MCF 10A (cell line): ENCODE measurements at regions not wholly inside any gene's neighbourhood (a gene's known extent, or its start where the extent isn't known, plus 50 kb on each side); places are given as distances from the start of the nearest gene placed in this dataset.

Source experiments
- BruUV-seq: library from RNA; stranded (reverse); fragments of 400-500 nt; replicated peaks from 2 replicates; lab custom pipeline; 2021; lab: Mats Ljungman, UMichigan
- CTCF ChIA-PET: fragments of 300-600 bp; sonication (Branson Sonifier 250); formaldehyde crosslinking; extraction: SDS; loops from one replicate; lab custom pipeline; 2021; ENCODE audit warnings: antibody characterized with exemption, inconsistent platforms; lab: Yijun Ruan, JAX
- POLR2A ChIA-PET: fragments of 300-600, 350-650 bp; sonication (Branson Sonifier 250); formaldehyde crosslinking; extraction: SDS; loops from one replicate; lab custom pipeline; 2020; ENCODE audit warnings: antibody characterized with exemption, inconsistent platforms; lab: Yijun Ruan, JAX
- DNase-seq: peaks from one replicate; pipeline ENCODE4 v3.0.0-alpha.2; 2018; ENCODE audit not compliant: unreplicated experiment
- H3K27ac Mint-ChIP-seq: one replicate; pipeline ENCODE4 v1.8.0; 2022; ENCODE audit warnings: mild to moderate bottlenecking, low read depth, mixed read lengths; ENCODE audit not compliant: unreplicated experiment
- H3K27me3 Mint-ChIP-seq: one replicate; pipeline ENCODE4 v1.8.0; 2022; ENCODE audit warnings: mixed read lengths; ENCODE audit not compliant: insufficient read depth, unreplicated experiment
- H3K36me3 Mint-ChIP-seq: one replicate; pipeline ENCODE4 v1.8.0; 2022; ENCODE audit warnings: mild to moderate bottlenecking, moderate library complexity, mixed read lengths; ENCODE audit not compliant: insufficient read depth, unreplicated experiment
- H3K4me1 Mint-ChIP-seq: one replicate; pipeline ENCODE4 v1.8.0; 2022; ENCODE audit warnings: mixed read lengths; ENCODE audit not compliant: insufficient read depth, unreplicated experiment
- H3K4me3 Mint-ChIP-seq: one replicate; pipeline ENCODE4 v1.8.0; 2022; ENCODE audit warnings: mild to moderate bottlenecking, moderate library complexity, mixed read lengths; ENCODE audit not compliant: unreplicated experiment
- H3K9me3 Mint-ChIP-seq: one replicate; pipeline ENCODE4 v1.8.0; 2022; ENCODE audit warnings: mixed read lengths; ENCODE audit not compliant: unreplicated experiment
- CTCF ChIP-seq: fragments of 200-600 bp; IDR thresholded peaks from one replicate; pipeline ENCODE4 v1.8.0; 2022; ENCODE audit warnings: antibody characterized with exemption, mild to moderate bottlenecking; ENCODE audit not compliant: unreplicated experiment
- intact Hi-C: fragments of 100-400 bp; cut with micrococcal nuclease; formaldehyde crosslinking; loops from 2 replicates; pipeline ENCODE4 v1.14.1; 2022

GRCh38 chr3:111480091-111480490, 61.9 kb upstream of the CD96 start:
- no peak for DNase-seq
- no peaks in the 10 kb centered on the region for H3K36me3 Mint-ChIP-seq
- no TSS peak for BruUV-seq
- intact Hi-C loops: no loop called here
- POLR2A ChIA-PET: no interaction called here
- H3K27ac Mint-ChIP-seq: no peak overlapping the region
- no peaks in the 10 kb centered on the region for H3K27me3 Mint-ChIP-seq
- no peak for TF ChIP-seq CTCF
- CTCF ChIA-PET: no interaction called here
- no peak overlapping the region for H3K4me3 Mint-ChIP-seq
- H3K9me3 Mint-ChIP-seq: no peaks in the 10 kb centered on the region
- peaks cover 6% of the 10 kb centered on the region for H3K4me1 Mint-ChIP-seq

- CTCF ChIA-PET: interaction anchor here (0.7 kb wide), 1 partner anchor 67 kb away, joined by 3 read pairs; no protein-coding TSS in a partner anchor
- intact Hi-C loops: no loop called here
- POLR2A ChIA-PET: no interaction called here
- no TSS peak for BruUV-seq
- no peaks in the 10 kb centered on the region for H3K27me3 Mint-ChIP-seq
- no peak for TF ChIP-seq CTCF
- H3K4me1 Mint-ChIP-seq: peaks cover 7% of the 10 kb centered on the region
- H3K27ac Mint-ChIP-seq: no peak overlapping the region
- H3K36me3 Mint-ChIP-seq: no peaks in the 10 kb centered on the region
- no peak for DNase-seq
- H3K4me3 Mint-ChIP-seq: no peak overlapping the region
- H3K9me3 Mint-ChIP-seq: no peaks in the 10 kb centered on the region
These were observed 60.4 kb upstream of the CD96 start for GRCh38 chr3:111481551-111481950.

- POLR2A ChIA-PET: no interaction called here
- no peaks in the 10 kb centered on the region for H3K36me3 Mint-ChIP-seq
- CTCF ChIA-PET: no interaction called here
These were observed 59.4 kb upstream of the CD96 start for GRCh38 chr3:111482574-111482973.

GRCh38 chr3:111485086-111485485, 56.9 kb upstream of the CD96 start:
- peaks cover 7% of the 10 kb centered on the region for H3K4me1 Mint-ChIP-seq
- H3K27me3 Mint-ChIP-seq: no peaks in the 10 kb centered on the region
- POLR2A ChIA-PET: no interaction called here
- intact Hi-C loops: no loop called here
- H3K9me3 Mint-ChIP-seq: peaks cover 5% of the 10 kb centered on the region
- CTCF ChIA-PET: no interaction called here
- H3K4me3 Mint-ChIP-seq: no peak overlapping the region
- H3K27ac Mint-ChIP-seq: peak overlapping the region; percentile 71
- no peak for TF ChIP-seq CTCF
- BruUV-seq: TSS peak; percentile 61
- H3K36me3 Mint-ChIP-seq: no peaks in the 10 kb centered on the region
- DNase-seq: no peak

More at GRCh38 chr3:111482574-111482973, 59.4 kb upstream of the CD96 start:
- no peak for TF ChIP-seq CTCF
- no peak overlapping the region for H3K4me3 Mint-ChIP-seq
- peaks cover 7% of the 10 kb centered on the region for H3K4me1 Mint-ChIP-seq
- no peak for DNase-seq
- no peak overlapping the region for H3K27ac Mint-ChIP-seq
- H3K27me3 Mint-ChIP-seq: no peaks in the 10 kb centered on the region
- H3K9me3 Mint-ChIP-seq: no peaks in the 10 kb centered on the region
- no TSS peak for BruUV-seq
- intact Hi-C loops: no loop called here
